SK-N-SH (cell line): ENCODE measurements at regions not wholly inside any gene's neighbourhood (a gene's known extent, or its start where the extent isn't known, plus 50 kb on each side); places are given as distances from the start of the nearest gene placed in this dataset.

Experiments used
- POLR2AphosphoS5 ChIP-seq: IDR thresholded peaks from 2 replicates; pipeline ENCODE4 v1.6.1; 2012; ENCODE audit warnings: low read depth, low read length
- RCOR1 ChIP-seq: fragments of 150-350 bp; IDR thresholded peaks from 2 replicates; pipeline ENCODE4 v1.6.1; 2017; ENCODE audit warnings: antibody characterized with exemption, low read length
- RFX5 ChIP-seq: IDR thresholded peaks from 2 replicates; pipeline ENCODE4 v1.6.1; 2012; ENCODE audit warnings: mild to moderate bottlenecking, improper control_type of control experiment, low read length
- SIN3A ChIP-seq: IDR thresholded peaks from 2 replicates; pipeline ENCODE4 v1.6.1; 2012; ENCODE audit warnings: low read depth, mild to moderate bottlenecking, low read length, moderate library complexity, borderline replicate concordance
- TAF1 ChIP-seq: IDR thresholded peaks from 2 replicates; pipeline ENCODE4 v1.6.1; 2012; ENCODE audit warnings: low read depth, mild to moderate bottlenecking, low read length, moderate library complexity, borderline replicate concordance
- TF ChIP-seq, protein P1 (sequence below): fragments of 200-600 bp; sonication (generic); IDR thresholded peaks from 2 replicates; pipeline ENCODE4 v1.6.1; 2017; ENCODE audit warnings: antibody characterized with exemption, mild to moderate bottlenecking, moderate library complexity
- TF ChIP-seq, protein P2 (sequence below): IDR thresholded peaks from 2 replicates; pipeline ENCODE4 v1.4.0; 2012; ENCODE audit warnings: low read depth
- TF ChIP-seq, protein P3 (sequence below): IDR thresholded peaks from 2 replicates; pipeline ENCODE4 v1.4.0; 2012; ENCODE audit warnings: low read depth, borderline replicate concordance

DNA sequence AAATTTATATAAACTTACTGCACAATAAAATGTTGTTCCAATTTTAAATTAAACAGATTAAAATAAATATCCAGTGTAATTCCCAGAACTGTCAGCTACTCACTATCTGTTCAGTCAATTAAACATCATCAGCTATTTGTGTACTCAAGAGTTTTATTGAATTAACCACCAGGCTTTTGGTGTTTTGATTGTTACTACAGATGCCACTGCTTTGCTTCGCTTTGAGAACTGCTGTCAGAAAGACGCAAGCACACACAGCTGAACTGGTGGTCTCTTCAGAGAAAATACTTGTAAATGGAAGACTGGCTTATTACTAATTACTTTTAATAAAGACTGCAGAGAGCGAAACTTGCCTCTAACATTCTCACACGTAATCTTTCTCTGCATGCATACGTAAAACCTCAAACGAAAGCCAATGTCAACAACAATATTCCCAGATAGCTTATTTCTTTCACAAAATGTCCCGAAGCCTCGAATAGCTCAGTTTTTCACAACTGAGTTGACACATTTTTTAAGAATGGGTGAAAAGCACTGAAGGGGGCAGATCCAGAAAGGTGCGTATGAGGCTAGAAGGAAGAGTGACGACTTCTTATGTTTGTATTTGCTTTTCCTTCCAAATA, 259.6 kb upstream of the RPS23 start:
- TF ChIP-seq, protein P1, sequence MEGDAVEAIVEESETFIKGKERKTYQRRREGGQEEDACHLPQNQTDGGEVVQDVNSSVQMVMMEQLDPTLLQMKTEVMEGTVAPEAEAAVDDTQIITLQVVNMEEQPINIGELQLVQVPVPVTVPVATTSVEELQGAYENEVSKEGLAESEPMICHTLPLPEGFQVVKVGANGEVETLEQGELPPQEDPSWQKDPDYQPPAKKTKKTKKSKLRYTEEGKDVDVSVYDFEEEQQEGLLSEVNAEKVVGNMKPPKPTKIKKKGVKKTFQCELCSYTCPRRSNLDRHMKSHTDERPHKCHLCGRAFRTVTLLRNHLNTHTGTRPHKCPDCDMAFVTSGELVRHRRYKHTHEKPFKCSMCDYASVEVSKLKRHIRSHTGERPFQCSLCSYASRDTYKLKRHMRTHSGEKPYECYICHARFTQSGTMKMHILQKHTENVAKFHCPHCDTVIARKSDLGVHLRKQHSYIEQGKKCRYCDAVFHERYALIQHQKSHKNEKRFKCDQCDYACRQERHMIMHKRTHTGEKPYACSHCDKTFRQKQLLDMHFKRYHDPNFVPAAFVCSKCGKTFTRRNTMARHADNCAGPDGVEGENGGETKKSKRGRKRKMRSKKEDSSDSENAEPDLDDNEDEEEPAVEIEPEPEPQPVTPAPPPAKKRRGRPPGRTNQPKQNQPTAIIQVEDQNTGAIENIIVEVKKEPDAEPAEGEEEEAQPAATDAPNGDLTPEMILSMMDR: no peak
- TF ChIP-seq POLR2AphosphoS5: no peak
- no peak for TF ChIP-seq SIN3A
- no peak for TF ChIP-seq RFX5
- peak; percentile 73; the same call in 1 of the 2 replicates for TF ChIP-seq RCOR1
- no peak for TF ChIP-seq TAF1
- TF ChIP-seq, protein P2, sequence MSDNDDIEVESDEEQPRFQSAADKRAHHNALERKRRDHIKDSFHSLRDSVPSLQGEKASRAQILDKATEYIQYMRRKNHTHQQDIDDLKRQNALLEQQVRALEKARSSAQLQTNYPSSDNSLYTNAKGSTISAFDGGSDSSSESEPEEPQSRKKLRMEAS: no peak
- TF ChIP-seq, protein P3, sequence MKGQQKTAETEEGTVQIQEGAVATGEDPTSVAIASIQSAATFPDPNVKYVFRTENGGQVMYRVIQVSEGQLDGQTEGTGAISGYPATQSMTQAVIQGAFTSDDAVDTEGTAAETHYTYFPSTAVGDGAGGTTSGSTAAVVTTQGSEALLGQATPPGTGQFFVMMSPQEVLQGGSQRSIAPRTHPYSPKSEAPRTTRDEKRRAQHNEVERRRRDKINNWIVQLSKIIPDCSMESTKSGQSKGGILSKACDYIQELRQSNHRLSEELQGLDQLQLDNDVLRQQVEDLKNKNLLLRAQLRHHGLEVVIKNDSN: no peak
